DOHH2 (cell line): ENCODE measurements at regions not wholly inside any gene's neighbourhood (a gene's known extent, or its start where the extent isn't known, plus 50 kb on each side); places are given as distances from the start of the nearest gene placed in this dataset.

Source experiments
- CTCF ChIP-seq: fragments of 200-600 bp; sonication (generic); IDR thresholded peaks from one replicate; pipeline ENCODE4 v1.5.1; 2014; ENCODE audit warnings: antibody characterized with exemption, mild to moderate bottlenecking, low read depth, low read length; ENCODE audit not compliant: poor library complexity, severe bottlenecking
- EZH2phosphoT487 ChIP-seq: fragments of 200-600 bp; sonication (generic); IDR thresholded peaks from 2 replicates; pipeline ENCODE4 v1.6.1; 2017; ENCODE audit warnings: borderline replicate concordance, mild to moderate bottlenecking, antibody characterized with exemption, low read length, moderate library complexity, mixed read lengths

GRCh38 chr3:18771931-18772330 is 346.8 kb upstream of the SATB1 start:
- TF ChIP-seq CTCF (no peak), EZH2phosphoT487 (no peak)
